ENCODE measurements at regions not wholly inside any gene's neighbourhood (a gene's known extent, or its start where the extent isn't known, plus 50 kb on each side); places are given as distances from the start of the nearest gene placed in this dataset.

- DNase-seq = no peak
These were observed 546.9 kb upstream of the GHITM start for GRCh38 chr10:83592337-83592935.

GRCh38 chr10:83603708-83604107 is 535.6 kb upstream of the GHITM start:
- DNase-seq = peak; percentile 34

- DNase-seq = no peak
These were observed 533.3 kb upstream of the GHITM start for GRCh38 chr10:83605783-83606630.

- DNase-seq = peak; percentile 54
These were observed 531.2 kb upstream of the GHITM start for GRCh38 chr10:83607959-83608745.

GRCh38 chr10:83612050-83612449 is 527.3 kb upstream of the GHITM start:
- DNase-seq = peak; percentile 30

GRCh38 chr10:83612746-83613145 is 526.6 kb upstream of the GHITM start:
- no peak for DNase-seq

GRCh38 chr10:83617172-83617571 is 522.1 kb upstream of the GHITM start:
- no peak for DNase-seq

- no peak for DNase-seq
These were observed 521.4 kb upstream of the GHITM start for GRCh38 chr10:83617692-83618545.

- DNase-seq = no peak
These were observed 513.4 kb upstream of the GHITM start for GRCh38 chr10:83625831-83626360.

GRCh38 chr10:83632701-83633100 is 506.6 kb upstream of the GHITM start:
- no peak for DNase-seq

- no peak for DNase-seq
These were observed 505.8 kb upstream of the GHITM start for GRCh38 chr10:83633547-83633946.

GRCh38 chr10:83636826-83637225 is 502.5 kb upstream of the GHITM start:
- DNase-seq = no peak

- peak; percentile 11 for DNase-seq
These were observed 491.8 kb upstream of the GHITM start for GRCh38 chr10:83647526-83647925.

- peak; percentile 50 for DNase-seq
These were observed 491.1 kb upstream of the GHITM start for GRCh38 chr10:83648201-83648600.

- DNase-seq = no peak
These were observed 489.8 kb upstream of the GHITM start for GRCh38 chr10:83649471-83649870.

- DNase-seq = no peak
These were observed 484.6 kb upstream of the GHITM start for GRCh38 chr10:83654689-83655088.

GRCh38 chr10:83656924-83657323 is 482.4 kb upstream of the GHITM start:
- no peak for DNase-seq

GRCh38 chr10:83657487-83657886 is 481.8 kb upstream of the GHITM start:
- DNase-seq = no peak

- DNase-seq = no peak
These were observed 475.4 kb upstream of the GHITM start for GRCh38 chr10:83663918-83664317.

- no peak for DNase-seq
These were observed 472.5 kb upstream of the GHITM start for GRCh38 chr10:83666762-83667161.

- DNase-seq = no peak
These were observed 471.7 kb upstream of the GHITM start for GRCh38 chr10:83667594-83667993.

GRCh38 chr10:83673316-83673715 is 466.0 kb upstream of the GHITM start:
- DNase-seq = no peak
